NCI-H510A (cell line): ENCODE measurements at regions not wholly inside any gene's neighbourhood (a gene's known extent, or its start where the extent isn't known, plus 50 kb on each side); places are given as distances from the start of the nearest gene placed in this dataset.
"Not testable (repeated sequence)": the region's sequence is repeated elsewhere in the genome, so short reads cannot be mapped to it uniquely, and the experiment has no call there.

Experiments used
- DNase-seq: peaks from one replicate; lab custom pipeline; 2025; lab: John Stamatoyannopoulos, UW

DNA sequence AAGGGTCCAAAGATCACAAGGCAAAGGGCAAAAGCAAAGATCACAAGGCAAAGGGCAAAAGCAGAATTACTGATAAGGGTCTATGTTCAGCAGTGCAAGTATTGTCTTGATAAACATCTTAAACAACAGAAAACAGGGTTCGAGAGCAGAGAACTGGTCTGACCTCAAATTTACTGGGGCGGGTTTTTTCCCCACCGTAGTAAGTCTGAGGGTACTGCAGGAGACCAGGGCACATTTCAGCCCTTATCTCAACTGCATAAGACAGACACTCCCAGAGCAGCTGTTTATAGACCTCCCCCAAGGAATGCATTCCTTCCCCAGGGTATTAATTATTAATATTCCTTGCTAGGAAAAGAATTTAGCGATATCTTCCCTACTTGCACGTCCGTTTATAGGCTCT is 61.3 kb downstream of the ZNF860 start:
- DNase-seq: not testable (repeated sequence)

DNA sequence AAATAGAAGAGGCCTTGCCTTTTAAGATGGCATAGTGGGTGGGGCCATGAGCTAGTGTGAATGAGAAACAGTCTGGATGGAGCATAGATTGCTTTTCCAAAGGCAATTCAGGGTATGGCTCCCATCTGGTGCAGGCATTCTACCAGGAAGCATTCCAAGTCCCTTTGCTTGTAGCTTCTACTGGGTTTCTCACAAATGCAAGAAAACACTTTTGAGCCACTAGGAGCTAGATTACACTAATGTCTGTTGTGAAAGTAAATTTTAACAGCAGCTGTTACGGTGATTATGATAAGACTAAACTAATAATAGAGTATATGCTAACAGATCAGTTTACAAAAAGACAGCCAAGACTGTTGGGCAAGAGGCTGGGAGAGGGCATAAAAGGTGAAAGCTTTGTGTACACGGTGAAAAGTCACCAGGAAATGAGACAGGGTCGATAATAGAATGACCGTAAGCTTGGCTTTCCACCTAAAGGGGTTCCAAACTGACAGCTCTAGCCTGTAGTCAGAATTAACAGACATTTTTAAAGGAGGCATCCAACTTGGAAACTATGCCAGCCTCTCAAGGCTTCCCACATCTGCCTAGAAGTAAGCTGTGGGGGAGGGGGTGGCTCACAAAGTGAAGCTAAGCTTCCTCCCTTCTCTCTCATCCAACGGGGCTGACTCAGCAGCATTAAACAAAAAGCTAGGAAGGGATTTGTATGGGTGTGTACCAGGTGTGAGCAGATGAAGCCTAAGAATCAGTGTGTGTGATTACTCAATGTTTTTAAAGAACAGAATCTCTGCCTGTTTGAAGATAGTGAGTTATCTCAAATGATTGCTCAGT is 61.1 kb upstream of the GPD1L start:
- peak; percentile 32 for DNase-seq

DNA sequence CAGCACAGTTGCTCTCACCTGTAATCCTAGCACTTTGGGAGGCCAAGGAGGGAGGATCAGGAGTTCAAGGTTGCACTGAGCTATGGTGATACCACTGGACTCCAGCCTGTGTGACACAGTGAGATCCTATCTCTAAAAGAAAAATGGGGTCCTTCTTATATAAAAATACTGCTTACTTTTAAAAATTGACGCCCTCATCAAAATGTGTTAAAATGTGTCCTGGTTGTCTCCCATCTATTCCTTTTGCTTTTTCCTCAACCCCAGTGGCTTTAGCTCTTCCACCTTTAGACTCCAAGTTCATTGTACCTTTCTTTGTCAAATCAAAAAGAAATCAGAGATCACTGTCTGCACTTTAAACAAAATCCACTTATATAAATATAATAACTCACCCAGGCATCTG is 60.3 kb upstream of the GPD1L start:
- DNase-seq: no peak

DNA sequence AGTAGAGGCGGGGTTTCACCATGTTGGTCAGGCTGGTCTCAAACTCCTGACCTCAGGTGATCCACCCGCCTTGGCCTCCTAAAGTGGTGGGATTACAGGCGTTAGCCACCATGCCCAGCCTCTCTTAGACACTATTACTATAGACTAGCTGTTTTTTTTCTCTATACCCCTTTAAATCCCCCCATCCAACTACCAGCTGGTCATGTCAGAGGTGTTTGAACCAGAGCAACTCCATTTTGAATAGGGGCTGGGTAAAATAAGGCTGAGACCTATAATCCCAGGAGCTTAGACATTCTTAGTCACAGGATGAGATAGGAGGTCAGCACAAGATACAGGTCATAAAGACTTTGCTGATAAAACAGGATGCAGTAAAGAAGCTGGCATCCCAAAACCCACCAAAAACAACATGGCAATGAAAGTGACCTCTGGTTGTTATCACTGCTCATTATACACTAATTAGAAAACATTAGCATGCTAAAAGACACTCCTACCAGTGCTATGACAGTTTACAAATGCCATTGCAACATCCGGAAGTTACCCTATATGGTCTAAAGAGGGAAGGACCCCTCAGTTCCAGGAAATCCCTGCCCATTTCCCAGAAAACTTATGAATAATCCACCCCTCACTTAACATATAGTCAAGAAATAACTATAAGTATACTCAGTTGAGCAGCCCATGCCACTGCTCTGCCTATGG is 57.8 kb upstream of the GPD1L start:
- no peak for DNase-seq

DNA sequence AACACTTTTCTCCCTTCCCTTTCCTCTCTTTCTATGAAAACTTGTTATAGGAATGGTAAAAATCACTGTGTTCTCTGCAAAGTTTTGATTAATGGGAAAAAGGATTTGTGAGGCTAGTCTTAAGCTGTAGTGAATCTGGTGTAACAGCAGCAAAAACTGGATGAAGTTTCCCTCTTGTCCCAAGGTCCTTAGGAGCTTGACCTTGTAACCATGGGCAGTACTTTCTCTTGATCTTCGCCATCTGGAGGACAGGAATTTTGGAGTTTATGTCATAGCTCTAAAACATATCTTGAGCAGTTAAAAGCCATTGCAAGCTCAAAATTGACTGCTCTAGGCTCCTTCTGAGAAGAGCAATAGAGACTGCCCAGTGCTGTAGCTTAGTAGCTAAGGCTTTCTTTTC is 56.5 kb upstream of the GPD1L start:
- DNase-seq: no peak

DNA sequence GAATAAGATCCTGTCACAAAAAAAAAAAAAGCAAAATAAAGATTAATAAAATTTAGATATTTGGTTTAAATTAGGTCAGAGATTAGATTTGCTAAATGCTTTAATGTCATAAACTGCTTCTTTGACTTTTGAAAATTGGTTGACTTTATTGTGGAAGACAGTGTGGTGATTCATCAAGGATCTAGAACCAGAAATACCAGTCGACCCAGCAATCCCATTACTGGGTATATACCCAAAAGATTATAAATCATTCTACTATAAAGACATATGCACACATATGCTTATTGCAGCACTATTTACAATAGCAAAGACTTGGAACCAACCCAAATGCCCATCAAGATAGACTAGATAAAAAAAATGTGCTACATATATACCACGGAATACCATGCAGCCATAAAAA is 54.2 kb upstream of the GPD1L start:
- DNase-seq: not testable (repeated sequence)

DNA sequence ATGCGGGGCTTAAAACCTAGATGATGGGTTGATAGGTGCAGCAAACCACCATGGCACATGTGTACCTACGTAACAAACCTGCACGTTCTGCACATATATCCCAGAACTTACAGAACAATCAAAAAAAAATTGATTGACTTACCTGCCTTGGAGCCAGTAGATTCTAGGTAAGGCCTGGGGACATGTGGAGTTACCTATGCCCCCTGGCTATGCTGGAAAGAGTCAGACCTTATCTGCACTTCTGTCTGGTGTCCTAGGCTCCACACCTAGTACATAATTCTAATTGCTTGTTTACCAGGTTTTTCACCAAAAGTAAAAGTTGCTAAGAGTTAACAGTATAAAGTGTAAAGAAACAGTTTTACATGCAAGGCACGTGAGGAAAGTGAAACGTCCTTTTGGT is 53.6 kb upstream of the GPD1L start:
- not testable (repeated sequence) for DNase-seq

DNA sequence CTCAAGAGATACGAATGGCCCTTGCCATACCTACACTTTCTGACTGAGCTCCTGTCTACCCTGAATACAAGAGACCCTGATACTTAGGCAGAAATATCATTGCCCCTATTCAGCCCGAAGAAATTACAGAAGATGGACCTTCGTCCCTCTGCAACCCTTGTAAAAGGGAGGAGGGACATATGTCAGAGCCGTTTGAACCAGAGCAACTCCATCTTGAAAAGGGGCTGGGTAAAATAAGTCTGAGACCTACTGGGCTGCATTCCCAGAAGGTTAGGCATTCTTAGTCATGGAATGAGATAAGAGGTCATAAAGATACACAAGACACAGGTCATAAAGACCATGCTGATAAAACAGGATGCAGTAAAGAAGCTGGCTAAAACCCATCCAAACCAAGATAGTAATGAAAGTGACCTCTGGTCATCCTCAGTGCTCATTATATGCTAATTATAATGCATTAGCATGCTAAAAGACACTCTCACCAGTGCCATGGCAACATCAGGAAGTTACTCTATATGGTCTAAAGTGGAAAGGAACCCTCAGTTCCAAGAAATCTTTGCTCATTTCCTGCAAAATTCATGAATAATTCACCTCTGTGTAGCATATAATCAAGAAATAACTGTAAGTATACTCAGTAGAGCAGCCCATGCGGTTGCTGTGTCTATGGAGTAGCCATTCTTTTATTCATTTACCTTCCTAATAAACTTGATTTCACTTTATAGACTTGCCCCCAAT is 49.7 kb upstream of the GPD1L start:
- no peak for DNase-seq
